K562 (cell line): ENCODE measurements at regions not wholly inside any gene's neighbourhood (a gene's known extent, or its start where the extent isn't known, plus 50 kb on each side); places are given as distances from the start of the nearest gene placed in this dataset.

Source experiments
- ZBTB7A ChIP-seq: IDR thresholded peaks from 2 replicates; pipeline ENCODE4 v1.6.1; 2011; ENCODE audit warnings: low read depth, mild to moderate bottlenecking, low read length, moderate library complexity, borderline replicate concordance; ENCODE audit not compliant: control insufficient read depth
- ZNF780A ChIP-seq: fragments of 250-450 bp; sonication (Bioruptor Pico); IDR thresholded peaks from 2 replicates; pipeline ENCODE4 v1.5.0; 2021; ENCODE audit warnings: mild to moderate bottlenecking
- TF ChIP-seq, protein P1 (sequence below), 3 experiments: IDR thresholded peaks in 2 of 3; conservative IDR thresholded peaks in 1 of 3; 2 replicates each; pipeline ENCODE4 v1.5.1; 2011 to 2012; ENCODE audit warnings: low read length in 3 of 3, mild to moderate bottlenecking in 3 of 3, control low read depth in 2 of 3, improper control_type of control experiment in 1 of 3, inconsistent platforms in 1 of 3, low read depth in 1 of 3, mixed read lengths in 1 of 3, moderate library complexity in 1 of 3; ENCODE audit not compliant: insufficient read depth in 2 of 3

- TF ChIP-seq ZBTB7A (no peak), ZNF780A (CRISPR knock-in tag) (no peak)
- TF ChIP-seq, protein P1, sequence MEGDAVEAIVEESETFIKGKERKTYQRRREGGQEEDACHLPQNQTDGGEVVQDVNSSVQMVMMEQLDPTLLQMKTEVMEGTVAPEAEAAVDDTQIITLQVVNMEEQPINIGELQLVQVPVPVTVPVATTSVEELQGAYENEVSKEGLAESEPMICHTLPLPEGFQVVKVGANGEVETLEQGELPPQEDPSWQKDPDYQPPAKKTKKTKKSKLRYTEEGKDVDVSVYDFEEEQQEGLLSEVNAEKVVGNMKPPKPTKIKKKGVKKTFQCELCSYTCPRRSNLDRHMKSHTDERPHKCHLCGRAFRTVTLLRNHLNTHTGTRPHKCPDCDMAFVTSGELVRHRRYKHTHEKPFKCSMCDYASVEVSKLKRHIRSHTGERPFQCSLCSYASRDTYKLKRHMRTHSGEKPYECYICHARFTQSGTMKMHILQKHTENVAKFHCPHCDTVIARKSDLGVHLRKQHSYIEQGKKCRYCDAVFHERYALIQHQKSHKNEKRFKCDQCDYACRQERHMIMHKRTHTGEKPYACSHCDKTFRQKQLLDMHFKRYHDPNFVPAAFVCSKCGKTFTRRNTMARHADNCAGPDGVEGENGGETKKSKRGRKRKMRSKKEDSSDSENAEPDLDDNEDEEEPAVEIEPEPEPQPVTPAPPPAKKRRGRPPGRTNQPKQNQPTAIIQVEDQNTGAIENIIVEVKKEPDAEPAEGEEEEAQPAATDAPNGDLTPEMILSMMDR (IDR thresholded peaks at IDR 0.05 in 2 of 3, conservative IDR thresholded peaks at IDR 0.05 in 1 of 3; ENCODE audit: insufficient read depth in 2 of 3, low read depth in 1 of 3, low read length in 3 of 3) = no peak
Measured at GRCh38 chr4:152234571-152234970, 301.3 kb downstream of the FBXW7 start.
